Activated CD4-positive, alpha-beta T cell treated with anti-CD3 and anti-CD28 coated beads, Interleukin-2, amount 10 ng/mL, durations not matched to agents 24 days and 14 days (primary cell): ENCODE measurements at regions not wholly inside any gene's neighbourhood (a gene's known extent, or its start where the extent isn't known, plus 50 kb on each side); places are given as distances from the start of the nearest gene placed in this dataset.
"Not testable (repeated sequence)": the region's sequence is repeated elsewhere in the genome, so short reads cannot be mapped to it uniquely, and the experiment has no call there.

Experiments used
- DNase-seq: peaks from one replicate; pipeline ENCODE4 v3.0.0; 2022
- H3K27ac Mint-ChIP-seq: one replicate; pipeline ENCODE4 v1.8.0; 2022; ENCODE audit warnings: mild to moderate bottlenecking, mixed read lengths
- H3K27me3 Mint-ChIP-seq: one replicate; pipeline ENCODE4 v1.8.0; 2022; ENCODE audit warnings: mixed read lengths
- H3K36me3 Mint-ChIP-seq: one replicate; pipeline ENCODE4 v1.8.0; 2022; ENCODE audit warnings: low read depth, mild to moderate bottlenecking, mixed read lengths
- H3K4me1 Mint-ChIP-seq: one replicate; pipeline ENCODE4 v1.8.0; 2021; ENCODE audit warnings: mixed read lengths
- H3K4me3 Mint-ChIP-seq: one replicate; pipeline ENCODE4 v1.8.0; 2022; ENCODE audit warnings: mild to moderate bottlenecking, moderate library complexity, mixed read lengths
- H3K9me3 Mint-ChIP-seq: one replicate; pipeline ENCODE4 v1.8.0; 2021; ENCODE audit warnings: mixed read lengths
- intact Hi-C: fragments of 100-400 bp; cut with micrococcal nuclease; formaldehyde crosslinking; loops from one replicate; pipeline ENCODE4 v1.15.1; 2023

DNA sequence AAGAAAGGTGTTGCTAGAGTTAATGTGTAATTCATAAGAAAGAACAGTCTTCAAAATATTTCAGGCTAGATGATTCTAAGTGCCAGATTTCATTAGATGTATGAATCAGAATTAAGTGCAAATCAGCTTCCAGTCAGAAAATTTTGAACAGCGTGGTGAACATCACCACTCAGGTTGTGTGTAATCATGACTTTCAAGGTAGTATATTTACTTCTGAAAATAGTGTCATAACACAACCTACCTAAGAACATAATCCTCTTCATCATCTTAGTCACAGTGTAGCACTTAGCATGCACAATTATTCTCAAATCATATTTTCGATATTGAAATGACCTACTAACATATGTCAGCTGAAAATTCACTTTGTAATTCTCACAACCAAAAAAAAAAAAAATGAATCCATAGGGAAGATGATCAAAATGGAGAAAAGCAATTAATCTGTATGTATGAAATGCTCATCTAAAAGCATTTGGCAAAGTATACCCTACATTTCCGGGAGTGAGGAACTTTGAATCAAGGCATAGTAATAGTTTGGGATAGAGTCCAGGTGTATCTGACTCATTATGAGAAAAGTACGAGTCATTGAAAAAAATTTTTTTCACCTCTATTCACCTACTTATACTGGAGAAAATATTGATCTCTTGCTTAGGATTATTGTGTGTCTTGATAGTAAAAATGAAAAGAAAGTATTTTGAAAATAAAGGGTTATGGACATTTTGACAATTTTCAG lies 221.8 kb upstream of the CHRM3 start:
- intact Hi-C loops = no loop called here
- H3K27ac Mint-ChIP-seq = no peak overlapping the region
- no peak for DNase-seq
- H3K27me3 Mint-ChIP-seq = no peaks in the 10 kb centered on the region
- no peaks in the 10 kb centered on the region for H3K9me3 Mint-ChIP-seq
- H3K4me3 Mint-ChIP-seq = no peak overlapping the region
- H3K36me3 Mint-ChIP-seq = no peaks in the 10 kb centered on the region
- H3K4me1 Mint-ChIP-seq = no peaks in the 10 kb centered on the region

DNA sequence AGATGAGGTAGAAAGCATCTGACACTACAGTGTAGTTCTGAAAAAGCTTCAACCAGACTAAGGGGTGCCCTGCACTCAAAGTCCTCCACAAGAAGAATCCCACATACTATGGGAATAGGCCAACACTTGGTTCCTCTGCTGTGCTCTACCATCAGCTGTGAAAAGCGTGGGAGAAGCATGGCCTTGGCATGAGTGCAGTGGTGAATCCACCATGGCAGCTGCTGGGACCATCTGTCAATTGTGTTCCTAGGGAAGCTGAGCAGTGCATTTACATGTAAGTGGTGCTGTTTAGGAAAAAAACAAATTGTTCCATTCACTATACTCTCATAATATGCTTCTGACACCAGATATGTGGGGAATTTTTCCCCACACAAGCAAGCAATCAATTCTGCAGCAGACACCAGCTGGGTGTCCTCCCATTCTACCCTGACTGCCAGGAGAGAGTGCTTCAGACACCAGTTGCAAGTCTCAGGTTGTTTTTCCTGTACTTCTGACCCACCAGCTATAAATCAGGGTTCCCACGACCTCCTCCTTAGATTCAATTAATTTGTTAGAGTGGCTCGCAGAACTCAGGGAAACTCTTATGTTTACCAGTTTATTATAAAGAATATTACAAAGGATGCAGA lies 230.8 kb upstream of the CHRM3 start:
- Mint-ChIP-seq H3K9me3 (no peaks in the 10 kb centered on the region), H3K27ac (no peak overlapping the region), H3K4me3 (no peak overlapping the region), H3K36me3 (no peaks in the 10 kb centered on the region), H3K27me3 (no peaks in the 10 kb centered on the region), H3K4me1 (no peaks in the 10 kb centered on the region)
- no peak for DNase-seq
- intact Hi-C loops = no loop called here

DNA sequence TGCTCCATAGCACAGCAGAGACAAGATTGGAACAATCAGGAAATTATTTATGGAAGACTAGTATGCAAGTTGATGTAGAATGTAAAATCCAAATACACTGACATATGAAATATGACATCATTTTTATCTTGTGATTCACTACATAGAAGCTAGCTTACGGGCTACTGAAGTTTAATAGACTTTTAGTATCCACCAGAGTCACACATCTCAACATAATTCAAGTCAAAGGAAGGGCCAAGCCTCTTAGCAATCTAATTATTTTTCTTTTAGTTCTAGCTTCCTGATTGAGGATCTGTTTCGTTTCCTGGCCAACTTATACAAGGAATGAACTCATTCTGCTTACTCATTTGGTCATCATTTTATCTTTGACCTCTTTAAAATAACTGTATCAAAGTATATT lies 234.4 kb upstream of the CHRM3 start:
- no peak for DNase-seq
- Mint-ChIP-seq H3K4me1 (no peaks in the 10 kb centered on the region), H3K9me3 (no peaks in the 10 kb centered on the region), H3K4me3 (no peak overlapping the region), H3K36me3 (no peaks in the 10 kb centered on the region), H3K27ac (no peak overlapping the region), H3K27me3 (no peaks in the 10 kb centered on the region)
- intact Hi-C loops = no loop called here

DNA sequence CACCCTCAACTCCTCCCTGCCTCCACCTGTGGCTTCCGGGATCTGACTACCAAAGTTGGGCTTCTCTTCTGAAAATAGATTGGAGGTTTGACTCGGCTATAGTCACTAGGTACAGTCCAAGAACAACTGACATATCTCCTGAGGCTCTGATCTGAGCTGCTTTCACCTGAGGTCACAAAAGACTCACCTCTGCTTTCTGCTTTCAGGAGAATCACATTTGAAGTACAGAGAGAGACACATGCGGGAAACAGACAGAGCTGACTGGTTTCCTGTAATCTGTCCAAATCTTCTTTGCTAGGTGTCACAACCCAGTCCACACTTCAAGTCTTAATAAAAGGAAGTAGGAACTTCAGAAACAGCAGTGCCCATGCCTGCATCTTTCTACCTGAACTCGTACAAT lies 245.4 kb upstream of the CHRM3 start:
- H3K27me3 Mint-ChIP-seq = no peaks in the 10 kb centered on the region
- H3K36me3 Mint-ChIP-seq = no peaks in the 10 kb centered on the region
- intact Hi-C loops = no loop called here
- no peak overlapping the region for H3K4me3 Mint-ChIP-seq
- H3K4me1 Mint-ChIP-seq = no peaks in the 10 kb centered on the region
- no peaks in the 10 kb centered on the region for H3K9me3 Mint-ChIP-seq
- no peak overlapping the region for H3K27ac Mint-ChIP-seq
- no peak for DNase-seq

DNA sequence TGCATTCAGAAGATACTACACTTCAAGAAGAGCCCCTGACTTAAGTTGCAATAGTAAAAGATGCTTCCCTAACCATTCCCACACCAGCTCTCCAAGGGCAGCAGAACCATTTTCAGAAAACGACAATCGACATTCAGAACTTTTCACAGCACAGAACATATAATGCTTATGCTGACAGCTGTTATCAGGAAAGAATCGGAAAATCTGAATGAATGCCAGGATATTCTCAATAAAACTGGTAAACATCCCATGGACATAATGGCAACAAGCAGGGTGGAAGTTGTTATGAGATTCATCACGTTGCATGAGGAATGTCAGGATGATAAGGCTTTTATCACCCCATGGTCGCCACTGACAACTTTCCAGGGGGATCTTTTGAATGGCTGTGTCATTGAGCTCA lies 246.6 kb upstream of the CHRM3 start:
- H3K36me3 Mint-ChIP-seq = no peaks in the 10 kb centered on the region
- no peak overlapping the region for H3K27ac Mint-ChIP-seq
- no peak for DNase-seq
- intact Hi-C loops = no loop called here
- H3K9me3 Mint-ChIP-seq = no peaks in the 10 kb centered on the region
- no peaks in the 10 kb centered on the region for H3K4me1 Mint-ChIP-seq
- no peaks in the 10 kb centered on the region for H3K27me3 Mint-ChIP-seq
- no peak overlapping the region for H3K4me3 Mint-ChIP-seq

DNA sequence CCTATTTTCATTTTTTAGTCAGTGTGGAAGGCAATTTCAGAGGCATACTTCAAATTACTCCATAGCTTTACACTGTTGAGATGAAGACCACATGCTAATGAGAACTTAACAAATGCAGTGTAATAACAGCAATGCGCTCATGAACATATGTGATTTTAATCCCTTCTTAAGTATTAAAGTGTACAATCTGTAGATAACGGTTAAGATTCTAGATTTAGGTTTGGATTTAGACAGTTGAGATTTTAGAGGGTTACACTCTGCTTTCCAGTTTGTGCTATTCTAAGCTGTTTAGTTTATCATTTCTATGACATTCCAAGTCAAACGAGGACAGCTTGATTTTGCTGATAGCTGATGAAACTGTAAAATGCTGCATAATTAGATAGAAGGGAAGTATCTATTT lies 257.8 kb upstream of the CHRM3 start:
- H3K36me3 Mint-ChIP-seq = no peaks in the 10 kb centered on the region
- H3K4me1 Mint-ChIP-seq = no peaks in the 10 kb centered on the region
- H3K9me3 Mint-ChIP-seq = no peaks in the 10 kb centered on the region
- no peak overlapping the region for H3K27ac Mint-ChIP-seq
- H3K27me3 Mint-ChIP-seq = no peaks in the 10 kb centered on the region
- no peak overlapping the region for H3K4me3 Mint-ChIP-seq
- no peak for DNase-seq
- intact Hi-C loops = no loop called here

DNA sequence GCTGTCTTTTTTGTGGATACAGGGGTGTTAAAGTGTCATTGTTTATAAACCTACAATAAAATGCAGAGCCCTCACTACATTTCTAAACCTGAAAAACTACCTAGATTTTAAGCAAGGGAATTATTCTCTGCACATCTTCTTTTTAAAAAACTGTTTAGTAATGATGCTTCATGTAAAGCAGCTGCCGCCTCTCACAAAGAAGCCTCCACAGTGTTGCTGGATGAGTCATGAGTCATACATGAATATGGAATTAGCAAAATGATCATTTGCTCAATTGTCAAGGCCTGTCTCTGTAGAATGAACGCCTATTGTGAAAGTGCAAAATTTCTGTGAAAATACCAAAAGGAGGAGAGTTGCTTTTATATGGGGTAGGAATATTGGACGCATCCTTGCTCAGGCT lies 259.5 kb upstream of the CHRM3 start:
- no peak for DNase-seq
- H3K4me3 Mint-ChIP-seq = no peak overlapping the region
- intact Hi-C loops = no loop called here
- no peak overlapping the region for H3K27ac Mint-ChIP-seq
- H3K27me3 Mint-ChIP-seq = no peaks in the 10 kb centered on the region
- H3K4me1 Mint-ChIP-seq = no peaks in the 10 kb centered on the region
- H3K9me3 Mint-ChIP-seq = no peaks in the 10 kb centered on the region
- H3K36me3 Mint-ChIP-seq = no peaks in the 10 kb centered on the region

DNA sequence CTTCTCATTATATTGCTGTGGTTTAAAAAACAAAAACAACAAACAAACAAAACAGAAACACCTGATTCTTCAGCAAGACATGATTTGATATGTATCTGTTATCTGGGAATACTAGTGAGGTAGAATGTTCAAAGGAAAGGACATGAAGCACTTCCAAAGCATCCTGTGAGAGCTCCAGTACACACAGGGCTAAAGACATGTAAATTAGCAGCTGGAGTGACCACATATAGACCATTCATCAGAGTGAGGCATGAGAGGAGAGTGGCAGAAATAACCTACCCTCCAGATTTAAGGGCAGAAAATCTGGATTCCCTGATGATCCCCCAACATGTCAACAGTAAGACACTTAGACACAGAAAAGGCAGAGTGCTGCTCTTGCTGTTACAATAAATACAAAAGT lies 260.5 kb upstream of the CHRM3 start:
- Mint-ChIP-seq H3K4me3 (no peak overlapping the region), H3K27me3 (no peaks in the 10 kb centered on the region), H3K4me1 (no peaks in the 10 kb centered on the region), H3K27ac (no peak overlapping the region), H3K9me3 (no peaks in the 10 kb centered on the region), H3K36me3 (no peaks in the 10 kb centered on the region)
- DNase-seq = no peak
- intact Hi-C loops = no loop called here

DNA sequence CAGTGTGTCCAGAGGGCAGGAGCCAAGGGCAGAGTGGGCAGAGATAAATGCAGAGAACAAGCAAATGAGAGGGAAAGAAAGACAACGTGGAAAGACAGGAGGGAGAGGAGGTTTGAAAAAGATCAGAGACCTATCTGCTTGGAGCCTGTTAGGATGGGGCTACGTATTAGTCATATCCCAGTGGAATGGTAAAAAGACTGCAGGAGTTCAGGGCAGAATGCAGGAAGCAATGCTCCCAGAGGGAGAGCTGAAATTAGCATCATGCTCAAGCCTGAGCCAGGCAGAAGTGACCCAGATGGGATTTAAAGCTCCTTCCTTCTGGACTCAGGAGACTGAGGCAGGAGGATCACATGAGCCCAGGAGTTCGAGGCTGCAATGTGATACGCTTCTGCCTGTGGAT lies 261.3 kb upstream of the CHRM3 start:
- Mint-ChIP-seq H3K27me3 (no peaks in the 10 kb centered on the region), H3K4me3 (no peak overlapping the region), H3K9me3 (no peaks in the 10 kb centered on the region), H3K27ac (no peak overlapping the region), H3K4me1 (no peaks in the 10 kb centered on the region), H3K36me3 (no peaks in the 10 kb centered on the region)
- DNase-seq = no peak
- intact Hi-C loops = no loop called here

DNA sequence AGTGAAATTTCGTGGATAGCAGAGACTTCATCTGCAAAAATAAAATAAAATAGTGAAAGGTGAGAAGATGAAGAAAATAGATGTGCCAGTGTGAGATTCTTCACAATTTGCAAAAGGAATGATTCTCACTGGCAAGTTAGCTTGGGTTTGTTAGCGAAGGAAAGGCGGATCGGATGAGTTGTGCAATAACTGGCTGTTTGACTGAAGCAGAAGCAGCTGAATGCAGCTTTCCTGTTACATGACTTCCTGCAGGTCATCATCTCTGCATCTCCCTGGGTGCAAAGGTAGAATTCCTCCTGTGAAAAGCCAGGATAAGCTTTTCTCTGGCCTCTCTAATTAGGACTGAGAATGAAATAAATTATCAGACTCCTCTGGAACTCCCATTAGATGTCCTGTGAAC lies 263.1 kb upstream of the CHRM3 start:
- Mint-ChIP-seq H3K4me1 (no peaks in the 10 kb centered on the region), H3K4me3 (no peak overlapping the region), H3K27me3 (no peaks in the 10 kb centered on the region), H3K36me3 (no peaks in the 10 kb centered on the region), H3K9me3 (no peaks in the 10 kb centered on the region), H3K27ac (no peak overlapping the region)
- intact Hi-C loops = no loop called here
- DNase-seq = no peak

DNA sequence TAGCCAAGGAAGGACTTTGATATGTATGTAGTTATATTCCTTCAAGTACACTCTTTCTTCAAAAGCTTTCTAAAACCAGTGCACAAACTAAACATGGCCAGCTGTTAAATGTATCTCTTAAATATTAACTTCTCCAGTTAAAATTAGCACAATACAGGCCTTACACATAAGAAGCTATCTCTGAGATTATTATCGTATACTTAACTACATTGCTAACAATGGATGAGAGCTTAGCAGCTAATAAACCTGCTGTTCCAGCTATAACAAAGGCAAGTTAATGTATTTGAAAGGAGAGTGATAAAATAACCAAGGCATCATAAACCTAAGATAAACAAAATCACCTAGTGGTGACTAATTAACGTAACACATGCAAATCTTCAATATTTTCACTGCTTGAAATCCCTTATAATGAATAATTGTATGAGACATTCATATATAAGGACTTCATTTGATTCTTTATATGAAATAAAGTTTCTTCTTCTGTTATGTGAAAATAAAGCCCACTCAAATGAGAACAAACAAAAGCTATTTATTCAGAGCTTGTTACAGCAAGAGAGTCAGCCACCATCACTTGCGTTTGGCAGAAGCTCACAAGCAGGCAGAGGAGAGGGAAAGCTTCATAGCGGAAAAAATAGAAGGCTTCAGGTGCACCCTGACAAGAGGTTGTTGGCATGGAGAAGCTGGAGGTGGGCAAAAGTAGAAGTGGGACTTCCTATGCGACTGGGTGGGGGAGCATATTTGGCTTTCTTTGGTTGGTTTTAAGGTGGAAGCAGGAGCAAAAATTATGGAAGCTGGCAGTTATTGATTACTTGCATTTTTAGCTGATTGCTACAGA lies 274.1 kb upstream of the CHRM3 start:
- Mint-ChIP-seq H3K4me3 (no peak overlapping the region), H3K27me3 (no peaks in the 10 kb centered on the region), H3K36me3 (no peaks in the 10 kb centered on the region), H3K27ac (no peak overlapping the region), H3K9me3 (no peaks in the 10 kb centered on the region), H3K4me1 (no peaks in the 10 kb centered on the region)
- no peak for DNase-seq
- intact Hi-C loops = no loop called here

DNA sequence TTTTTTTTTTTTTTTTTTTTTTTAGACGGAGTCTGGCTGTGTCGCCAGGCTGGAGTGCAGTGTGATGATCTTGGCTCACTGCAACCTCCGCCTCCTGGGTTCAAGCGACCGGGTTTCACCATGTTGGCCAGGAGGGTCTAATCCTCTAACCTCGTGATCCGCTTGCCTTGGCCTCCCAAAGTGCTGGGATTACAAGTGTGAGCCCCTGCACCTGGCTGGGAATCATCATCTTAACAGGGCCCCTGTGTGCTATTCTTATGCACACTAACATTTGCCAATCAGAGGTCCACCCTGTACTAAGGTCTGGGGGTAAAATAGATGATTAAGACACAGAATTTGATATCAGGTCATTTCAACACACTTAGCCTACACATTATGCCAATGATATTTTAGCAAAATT lies 278.7 kb upstream of the CHRM3 start:
- H3K27me3 Mint-ChIP-seq = no peaks in the 10 kb centered on the region
- no peak overlapping the region for H3K4me3 Mint-ChIP-seq
- H3K27ac Mint-ChIP-seq = no peak overlapping the region
- no peaks in the 10 kb centered on the region for H3K36me3 Mint-ChIP-seq
- H3K9me3 Mint-ChIP-seq = no peaks in the 10 kb centered on the region
- no peak for DNase-seq
- intact Hi-C loops = no loop called here
- no peaks in the 10 kb centered on the region for H3K4me1 Mint-ChIP-seq

DNA sequence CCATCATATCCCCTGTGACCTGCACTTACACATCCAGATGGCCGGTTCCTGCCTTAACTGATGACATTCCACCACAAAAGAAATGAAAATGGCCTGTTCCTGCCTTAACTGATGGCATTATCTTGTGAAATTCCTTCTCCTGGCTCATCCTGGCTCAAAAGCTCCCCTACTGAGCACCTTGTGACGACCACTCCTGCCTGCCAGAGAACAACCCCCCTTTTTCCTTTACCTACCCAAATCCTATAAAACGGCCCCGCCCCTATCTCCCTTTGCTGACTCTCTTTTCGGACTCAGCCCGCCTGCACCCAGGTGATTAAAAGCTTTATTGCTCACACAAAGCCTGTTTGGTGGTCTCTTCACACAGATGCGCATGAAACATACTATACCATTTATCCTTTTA lies 279.7 kb upstream of the CHRM3 start:
- H3K9me3 Mint-ChIP-seq, H3K4me1 Mint-ChIP-seq, H3K27ac Mint-ChIP-seq, H3K4me3 Mint-ChIP-seq, H3K27me3 Mint-ChIP-seq, DNase-seq, H3K36me3 Mint-ChIP-seq, intact Hi-C loops: not testable (repeated sequence)

DNA sequence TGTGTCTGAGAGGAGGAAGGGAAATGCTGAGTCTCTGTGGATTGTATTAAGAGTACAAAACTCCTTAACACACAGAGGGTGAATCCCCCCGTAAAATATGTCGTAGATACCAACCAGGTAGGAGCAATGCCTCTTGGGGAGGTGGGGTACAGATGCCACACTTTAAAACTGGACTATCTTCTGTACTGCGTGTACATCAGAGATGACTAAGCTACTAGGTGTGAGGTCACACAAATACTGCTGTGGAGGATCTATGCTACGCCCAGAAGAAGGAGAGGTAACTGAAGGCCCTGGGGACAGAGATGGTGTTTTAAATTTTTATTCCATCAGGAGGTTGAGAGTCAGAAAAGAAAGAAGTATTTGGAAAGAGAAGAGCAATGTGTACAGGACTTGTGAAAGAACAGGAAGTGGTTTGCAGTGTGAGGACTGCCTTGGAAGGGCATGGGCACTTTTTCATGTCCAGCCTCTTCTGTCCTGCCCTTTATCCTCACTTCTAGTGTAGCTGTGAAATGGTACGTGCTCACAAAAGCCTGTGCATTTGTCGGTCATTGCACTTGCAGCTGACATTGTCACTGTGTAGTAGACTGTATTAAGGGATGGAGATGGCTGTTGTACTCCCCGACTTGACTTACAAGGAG lies 287.8 kb upstream of the CHRM3 start:
- intact Hi-C loops = no loop called here
- DNase-seq = no peak
- H3K27ac Mint-ChIP-seq = no peak overlapping the region
- no peaks in the 10 kb centered on the region for H3K4me1 Mint-ChIP-seq
- no peaks in the 10 kb centered on the region for H3K9me3 Mint-ChIP-seq
- no peak overlapping the region for H3K4me3 Mint-ChIP-seq
- H3K27me3 Mint-ChIP-seq = no peaks in the 10 kb centered on the region
- H3K36me3 Mint-ChIP-seq = no peaks in the 10 kb centered on the region
